H9 (cell line): ENCODE measurements at regions not wholly inside any gene's neighbourhood (a gene's known extent, or its start where the extent isn't known, plus 50 kb on each side); places are given as distances from the start of the nearest gene placed in this dataset.

Source experiments
- DNase-seq: peaks from one replicate; pipeline ENCODE4 v3.0.0-alpha.2; 2017
- H2AFZ ChIP-seq: one replicate; pipeline ENCODE4 v1.6.1; 2013; ENCODE audit warnings: mild to moderate bottlenecking, low read length, control low read depth, moderate library complexity
- H2AK5ac ChIP-seq: 2 replicates; pipeline ENCODE4 v1.6.1; 2013; ENCODE audit warnings: low read length, control low read depth, mixed read lengths; ENCODE audit not compliant: insufficient read length
- H2BK120ac ChIP-seq: one replicate; pipeline ENCODE4 v1.6.1; 2013; ENCODE audit warnings: low read depth, mild to moderate bottlenecking, low read length, control low read depth, inconsistent platforms; ENCODE audit not compliant: poor library complexity, severe bottlenecking
- H2BK12ac ChIP-seq: 2 replicates; pipeline ENCODE4 v1.6.1; 2013; ENCODE audit warnings: low read length, control low read depth, mixed read lengths, low read depth; ENCODE audit not compliant: insufficient read length
- H2BK15ac ChIP-seq: 2 replicates; pipeline ENCODE4 v1.6.1; 2013; ENCODE audit warnings: low read depth, low read length, control low read depth
- H2BK20ac ChIP-seq: one replicate; pipeline ENCODE4 v1.6.1; 2013; ENCODE audit warnings: low read depth, mild to moderate bottlenecking, low read length, control low read depth, inconsistent platforms; ENCODE audit not compliant: poor library complexity, severe bottlenecking
- H2BK5ac ChIP-seq: 2 replicates; pipeline ENCODE4 v1.6.1; 2013; ENCODE audit warnings: low read length, control low read depth, mixed read lengths; ENCODE audit not compliant: insufficient read length
- H3K14ac ChIP-seq: 2 replicates; pipeline ENCODE4 v1.6.1; 2013; ENCODE audit warnings: low read length, control low read depth; ENCODE audit not compliant: insufficient read depth
- H3K18ac ChIP-seq: 2 replicates; pipeline ENCODE4 v1.6.1; 2013; ENCODE audit warnings: low read depth, mild to moderate bottlenecking, mixed read lengths, low read length, control low read depth; ENCODE audit not compliant: insufficient read length
- H3K23ac ChIP-seq: 2 replicates; pipeline ENCODE4 v1.6.1; 2013; ENCODE audit warnings: low read length, control low read depth, mixed read lengths, low read depth; ENCODE audit not compliant: insufficient read length
- H3K23me2 ChIP-seq: 2 replicates; pipeline ENCODE4 v1.6.1; 2013; ENCODE audit warnings: low read depth, mild to moderate bottlenecking, mixed read lengths, low read length, control low read depth; ENCODE audit not compliant: insufficient read length, poor library complexity, severe bottlenecking
- H3K27ac ChIP-seq: 2 replicates; pipeline ENCODE4 v1.5.1; 2013; ENCODE audit warnings: low read length, control low read depth, mixed read lengths, low read depth; ENCODE audit not compliant: insufficient read length
- H3K27me3 ChIP-seq: 2 replicates; pipeline ENCODE4 v1.6.1; 2013; ENCODE audit warnings: low read length, control low read depth, inconsistent platforms; ENCODE audit not compliant: insufficient read depth
- H3K4ac ChIP-seq: 2 replicates; pipeline ENCODE4 v1.6.1; 2013; ENCODE audit warnings: low read depth, mild to moderate bottlenecking, control low read depth, inconsistent platforms, low read length, moderate library complexity
- H3K4me1 ChIP-seq: 2 replicates; pipeline ENCODE4 v1.6.1; 2013; ENCODE audit warnings: low read length, control low read depth, inconsistent platforms; ENCODE audit not compliant: insufficient read depth
- H3K4me2 ChIP-seq: 2 replicates; pipeline ENCODE4 v1.6.1; 2013; ENCODE audit warnings: low read length, control low read depth, mixed read lengths; ENCODE audit not compliant: insufficient read length, insufficient read depth
- H3K56ac ChIP-seq: 2 replicates; pipeline ENCODE4 v1.6.1; 2013; ENCODE audit warnings: low read depth, mild to moderate bottlenecking, mixed read lengths, low read length, control low read depth; ENCODE audit not compliant: insufficient read length
- H3K79me1 ChIP-seq: 2 replicates; pipeline ENCODE4 v1.6.1; 2013; ENCODE audit warnings: low read depth, mild to moderate bottlenecking, moderate library complexity, low read length, control low read depth, inconsistent platforms; ENCODE audit not compliant: insufficient read depth, poor library complexity, severe bottlenecking
- H3K79me2 ChIP-seq: 2 replicates; pipeline ENCODE4 v1.6.1; 2013; ENCODE audit warnings: low read length, control low read depth, inconsistent platforms; ENCODE audit not compliant: insufficient read depth
- H3K9ac ChIP-seq: 2 replicates; pipeline ENCODE4 v1.6.1; 2013; ENCODE audit warnings: low read length, control low read depth, mixed read lengths; ENCODE audit not compliant: insufficient read length; ENCODE audit errors: extremely low read depth
- H3K9me3 ChIP-seq: one replicate; pipeline ENCODE4 v1.6.1; 2013; ENCODE audit warnings: low read depth, low read length, inconsistent platforms; ENCODE audit not compliant: control insufficient read depth
- H3T11ph ChIP-seq: one replicate; pipeline ENCODE4 v1.6.1; 2013; ENCODE audit warnings: mild to moderate bottlenecking, low read length, control low read depth, inconsistent platforms
- H4K20me1 ChIP-seq: one replicate; pipeline ENCODE4 v1.6.1; 2013; ENCODE audit not compliant: control insufficient read depth, insufficient read length, insufficient read depth
- H4K5ac ChIP-seq: 2 replicates; pipeline ENCODE4 v1.6.1; 2013; ENCODE audit warnings: low read depth, mild to moderate bottlenecking, mixed read lengths, low read length, control low read depth; ENCODE audit not compliant: insufficient read length
- H4K8ac ChIP-seq: replicated peaks from 2 replicates; pipeline ENCODE4 v1.6.1; 2013; ENCODE audit warnings: low read length, control low read depth, mixed read lengths, low read depth; ENCODE audit not compliant: insufficient read length
- H4K91ac ChIP-seq: 2 replicates; pipeline ENCODE4 v1.6.1; 2013; ENCODE audit warnings: low read depth, mild to moderate bottlenecking, moderate library complexity, mixed read lengths, low read length, control low read depth; ENCODE audit not compliant: insufficient read length
- H3K27ac Mint-ChIP-seq, 3 experiments: 2 replicates in 2 of 3; 3 replicates in 1 of 3; pipeline ENCODE4 v1.8.0; 2020 to 2021; ENCODE audit warnings: mixed read lengths in 3 of 3, mild to moderate bottlenecking in 1 of 3, moderate library complexity in 1 of 3
- H3K27me3 Mint-ChIP-seq: 2 replicates; pipeline ENCODE4 v1.8.0; 2021; ENCODE audit warnings: low read depth, mild to moderate bottlenecking, moderate library complexity, mixed read lengths
- H3K36me3 Mint-ChIP-seq, 3 experiments: 2 replicates in 2 of 3; 3 replicates in 1 of 3; pipeline ENCODE4 v1.8.0; 2020 to 2021; ENCODE audit warnings: low read depth in 3 of 3, mixed read lengths in 3 of 3; ENCODE audit not compliant: insufficient read depth in 1 of 3
- H3K4me1 Mint-ChIP-seq, 2 experiments: 2 replicates each; pipeline ENCODE4 v1.8.0; 2020; ENCODE audit warnings: mixed read lengths in 2 of 2
- H3K4me3 Mint-ChIP-seq, 2 experiments: 2 replicates in 1 of 2; 3 replicates in 1 of 2; pipeline ENCODE4 v1.8.0; 2020 to 2021; ENCODE audit warnings: mild to moderate bottlenecking in 2 of 2, mixed read lengths in 2 of 2, moderate library complexity in 1 of 2
- H3K9me3 Mint-ChIP-seq, 2 experiments: 2 replicates in 1 of 2; 3 replicates in 1 of 2; pipeline ENCODE4 v1.8.0; 2020; ENCODE audit warnings: mild to moderate bottlenecking in 2 of 2, mixed read lengths in 2 of 2, moderate library complexity in 1 of 2
- WGBS: extraction: QIAGEN DNeasy Blood & Tissue Kit; methylation state at CpG from one replicate; pipeline ENCODE4 v1.1.7; 2013; ENCODE audit warnings: missing lambda C conversion rate, low lambda C conversion rate, mixed read lengths; ENCODE audit not compliant: insufficient read length; ENCODE audit errors: extremely low coverage; 5-methylcytosine and 5-hydroxymethylcytosine counted together
- TF ChIP-seq, protein P1 (sequence below): fragments of 200-600 bp; sonication (generic); conservative IDR thresholded peaks from 3 replicates; pipeline ENCODE4 v1.8.0; 2021; ENCODE audit warnings: antibody characterized with exemption, mild to moderate bottlenecking

DNA sequence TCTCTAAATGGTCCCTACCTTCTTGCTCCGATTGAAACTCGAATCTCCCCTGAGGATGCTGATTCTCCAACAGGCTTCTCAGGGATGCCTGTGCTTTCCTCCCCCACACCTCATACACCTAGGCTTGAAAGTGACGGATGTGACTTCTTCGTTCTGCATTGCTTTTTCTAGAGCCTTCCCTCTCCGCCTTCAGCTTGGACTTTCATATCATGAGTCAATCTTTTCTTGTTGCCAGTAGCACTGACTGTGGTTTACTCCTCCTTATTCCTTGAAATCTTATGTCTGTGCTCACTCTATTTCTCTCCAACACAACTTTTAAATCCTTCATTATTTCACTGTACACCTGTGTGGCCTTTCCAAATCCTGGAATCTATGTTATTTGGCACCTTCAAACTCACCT, 451.4 kb downstream of the TMX3 start:
- no peak overlapping the region for H2AK5ac ChIP-seq

More for the DNA sequence above, 451.4 kb downstream of the TMX3 start:
- no peaks in the 10 kb centered on the region for H3K4me1 Mint-ChIP-seq
- Histone ChIP-seq H4K5ac (no peak overlapping the region), H2BK20ac (no peak overlapping the region), H3K27ac (no peak overlapping the region), H3K4ac (no peak overlapping the region), H4K91ac (no peak overlapping the region), H3K4me2 (no peak overlapping the region), H3K23ac (no peak overlapping the region), H2BK5ac (no peak overlapping the region), H2AFZ (no peak overlapping the region), H2BK12ac (no peak overlapping the region), H3K4me1 (no peaks in the 10 kb centered on the region), H4K20me1 (no peaks in the 10 kb centered on the region), H2BK120ac (no peak overlapping the region), H3T11ph (no peak overlapping the region), H3K14ac (no peak overlapping the region), H3K18ac (no peak overlapping the region), H4K8ac (no peak overlapping the region), H3K79me2 (no peaks in the 10 kb centered on the region), H2BK15ac (no peak overlapping the region), H3K23me2 (no peaks in the 10 kb centered on the region), H3K79me1 (no peaks in the 10 kb centered on the region), H3K27me3 (no peaks in the 10 kb centered on the region), H3K9ac (no peak overlapping the region), H3K56ac (no peak overlapping the region), H3K9me3 (no peaks in the 10 kb centered on the region)
- TF ChIP-seq, protein P1, sequence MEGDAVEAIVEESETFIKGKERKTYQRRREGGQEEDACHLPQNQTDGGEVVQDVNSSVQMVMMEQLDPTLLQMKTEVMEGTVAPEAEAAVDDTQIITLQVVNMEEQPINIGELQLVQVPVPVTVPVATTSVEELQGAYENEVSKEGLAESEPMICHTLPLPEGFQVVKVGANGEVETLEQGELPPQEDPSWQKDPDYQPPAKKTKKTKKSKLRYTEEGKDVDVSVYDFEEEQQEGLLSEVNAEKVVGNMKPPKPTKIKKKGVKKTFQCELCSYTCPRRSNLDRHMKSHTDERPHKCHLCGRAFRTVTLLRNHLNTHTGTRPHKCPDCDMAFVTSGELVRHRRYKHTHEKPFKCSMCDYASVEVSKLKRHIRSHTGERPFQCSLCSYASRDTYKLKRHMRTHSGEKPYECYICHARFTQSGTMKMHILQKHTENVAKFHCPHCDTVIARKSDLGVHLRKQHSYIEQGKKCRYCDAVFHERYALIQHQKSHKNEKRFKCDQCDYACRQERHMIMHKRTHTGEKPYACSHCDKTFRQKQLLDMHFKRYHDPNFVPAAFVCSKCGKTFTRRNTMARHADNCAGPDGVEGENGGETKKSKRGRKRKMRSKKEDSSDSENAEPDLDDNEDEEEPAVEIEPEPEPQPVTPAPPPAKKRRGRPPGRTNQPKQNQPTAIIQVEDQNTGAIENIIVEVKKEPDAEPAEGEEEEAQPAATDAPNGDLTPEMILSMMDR = no peak
- H3K4me3 Mint-ChIP-seq = no peak overlapping the region
- DNase-seq = no peak
- H3K9me3 Mint-ChIP-seq = no peaks in the 10 kb centered on the region
- no peak overlapping the region for H3K27ac Mint-ChIP-seq
- no peaks in the 10 kb centered on the region; the same call in 1 of the 2 replicates for H3K27me3 Mint-ChIP-seq
- no peaks in the 10 kb centered on the region; a peak in 1 of 7 replicates for H3K36me3 Mint-ChIP-seq
- whole genome bisulfite sequencing = no CpG with 5 or more reads among the region's 5 CpGs
